NCI-H1048 (cell line): ENCODE measurements at regions not wholly inside any gene's neighbourhood (a gene's known extent, or its start where the extent isn't known, plus 50 kb on each side); places are given as distances from the start of the nearest gene placed in this dataset.

Experiments
- DNase-seq: peaks from one replicate; lab custom pipeline; 2025; lab: John Stamatoyannopoulos, UW

DNA sequence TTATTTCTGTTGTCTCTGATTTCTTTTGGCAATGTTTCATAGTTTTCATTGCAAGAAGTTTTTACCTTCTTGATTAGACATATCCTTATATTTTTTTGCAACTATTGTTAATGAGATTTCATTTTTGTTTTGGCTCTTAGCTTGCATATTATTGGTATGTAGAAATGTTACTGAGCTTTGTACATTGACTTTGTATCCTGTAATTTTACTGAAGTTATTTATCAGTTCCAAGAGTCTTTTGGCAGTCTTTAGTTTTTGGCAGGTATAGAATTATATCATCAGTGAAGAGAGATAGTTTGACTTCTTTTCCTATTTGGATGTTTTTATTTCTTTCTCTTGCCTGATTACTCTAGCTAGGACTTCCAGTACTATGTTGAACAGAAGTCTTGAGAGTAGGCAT is 375.7 kb downstream of the TDRD3 start:
- no peak for DNase-seq

- no peak for DNase-seq
Measured at GRCh38 chr13:60765700-60766411, 368.8 kb downstream of the TDRD3 start.

DNA sequence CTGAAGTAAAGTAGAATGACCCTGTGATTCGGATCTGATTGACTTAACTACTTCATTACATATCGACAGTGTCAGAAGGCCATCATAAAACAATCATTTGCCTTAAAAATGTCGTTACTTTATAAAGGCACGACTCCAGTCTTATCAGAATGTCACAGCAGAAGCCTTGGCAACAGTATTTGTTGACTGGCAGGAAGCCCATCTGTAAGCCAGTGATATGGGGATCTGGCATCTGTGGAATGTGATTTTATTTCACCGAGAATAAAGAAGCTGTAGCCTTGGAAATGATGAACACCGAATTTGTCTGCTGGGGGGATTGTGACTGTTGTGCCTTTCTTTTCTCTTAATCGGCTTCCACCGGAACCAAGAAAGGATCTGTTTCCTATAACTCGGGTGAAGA is 362.5 kb downstream of the TDRD3 start:
- no peak for DNase-seq

GRCh38 chr13:60758637-60759036 is 361.6 kb downstream of the TDRD3 start:
- no peak for DNase-seq

DNA sequence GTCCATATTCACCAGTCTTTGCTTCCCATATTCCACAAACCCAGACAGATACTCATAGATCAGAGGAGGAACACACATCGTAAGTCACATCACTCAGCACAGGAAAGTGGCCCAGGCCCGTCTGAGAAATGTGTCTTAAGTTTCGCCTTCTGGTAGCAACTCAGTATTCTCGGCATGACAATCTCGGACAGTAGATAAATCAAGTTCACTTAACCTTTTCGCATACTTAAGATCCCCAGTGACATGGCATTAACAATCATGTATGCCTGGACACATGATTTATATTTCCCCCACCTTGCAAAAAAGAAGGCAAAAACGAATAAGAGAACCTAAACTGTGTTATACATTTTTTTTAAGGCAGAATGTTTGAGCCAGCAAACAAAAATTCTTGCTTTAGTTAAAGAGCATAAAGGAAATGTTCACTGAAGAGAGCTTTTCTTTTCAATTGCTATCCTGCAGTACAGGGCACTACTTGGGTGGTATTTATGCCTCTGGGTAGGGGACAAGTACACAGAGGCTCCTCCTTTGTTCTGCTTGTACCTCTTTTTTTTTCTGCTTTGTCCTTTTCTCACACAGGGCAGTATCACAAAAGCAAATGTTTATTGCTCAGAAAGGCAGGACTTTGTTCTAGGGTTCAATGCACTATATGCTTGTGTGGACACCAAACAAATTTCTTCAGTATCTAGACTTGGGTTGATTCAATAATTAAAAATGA is 360.6 kb downstream of the TDRD3 start:
- DNase-seq, result no peak

DNA sequence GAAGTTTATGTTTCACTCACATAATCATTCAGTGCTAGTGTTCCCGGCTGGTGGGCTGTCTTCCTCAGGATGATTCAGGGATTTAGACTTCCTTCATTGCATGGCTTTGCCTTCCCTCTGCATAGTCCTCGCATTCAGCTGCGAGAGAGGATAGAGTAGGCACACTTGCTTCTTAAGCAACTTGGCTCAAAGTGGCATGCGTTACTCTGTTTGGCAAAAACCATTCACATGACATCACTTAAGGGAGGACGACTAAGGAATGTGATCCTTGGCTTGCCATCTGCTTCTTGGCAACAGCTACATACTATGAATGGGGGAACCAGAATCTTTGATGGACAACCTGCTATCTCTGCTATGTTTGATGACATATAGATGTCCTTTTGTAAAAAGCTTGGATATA is 359.3 kb downstream of the TDRD3 start:
- no peak for DNase-seq

DNA sequence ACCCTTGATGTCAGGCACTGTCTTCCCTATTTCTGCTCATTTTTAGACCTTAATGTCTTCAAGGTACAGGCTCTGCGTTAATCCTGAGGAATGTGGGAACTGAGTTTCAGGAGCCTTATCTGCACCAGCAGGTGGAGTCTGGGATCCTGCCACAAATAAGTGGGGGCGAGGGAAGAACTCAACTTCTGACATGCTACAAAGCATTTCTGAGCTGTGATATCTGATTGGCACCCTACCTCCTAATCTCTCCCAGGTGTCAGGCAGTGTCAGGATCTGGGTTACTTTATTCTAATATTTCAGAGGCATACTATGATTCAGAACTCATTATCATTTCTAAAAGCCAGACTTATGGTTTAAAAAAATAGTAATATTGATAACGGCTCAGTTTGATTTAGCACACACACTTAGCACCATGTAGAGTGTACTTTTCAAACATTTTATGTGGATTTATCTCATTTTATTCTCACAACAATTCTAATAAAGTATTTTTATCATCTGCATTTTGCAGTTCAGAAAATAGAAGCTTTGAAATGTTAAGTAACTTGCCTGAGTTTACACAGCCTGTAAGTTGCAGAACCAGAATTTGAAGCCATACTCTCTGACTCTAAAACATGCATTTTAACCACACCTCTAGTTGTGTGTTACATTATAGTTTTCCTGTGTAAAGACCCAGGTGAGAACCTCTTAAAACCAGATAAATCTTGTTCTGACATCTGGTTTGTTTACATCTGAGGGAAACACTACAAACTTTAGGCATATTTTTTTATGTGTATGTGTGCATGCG is 358.6 kb downstream of the TDRD3 start:
- DNase-seq, result no peak

GRCh38 chr13:60754211-60755090 is 357.4 kb downstream of the TDRD3 start:
- DNase-seq, result no peak

DNA sequence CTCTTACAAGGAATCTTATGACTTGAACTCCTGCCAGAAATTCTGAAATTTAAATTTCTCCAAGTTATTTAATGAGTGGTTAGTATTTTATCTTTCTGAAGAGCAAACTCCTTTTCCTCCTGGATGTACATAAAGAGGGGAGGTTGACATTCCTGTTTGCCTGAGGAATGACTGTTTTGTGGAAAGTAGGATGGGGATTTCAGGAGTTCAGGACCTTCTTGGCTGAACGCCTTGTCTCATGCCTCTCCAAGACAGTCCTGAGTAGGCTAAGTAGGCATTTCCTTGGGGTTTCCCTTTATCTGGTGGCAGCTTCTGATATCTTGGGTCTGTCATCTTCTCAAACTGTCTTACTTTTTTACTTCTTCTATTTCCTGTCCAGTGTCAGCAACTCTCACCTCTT is 356.6 kb downstream of the TDRD3 start:
- DNase-seq, result no peak

DNA sequence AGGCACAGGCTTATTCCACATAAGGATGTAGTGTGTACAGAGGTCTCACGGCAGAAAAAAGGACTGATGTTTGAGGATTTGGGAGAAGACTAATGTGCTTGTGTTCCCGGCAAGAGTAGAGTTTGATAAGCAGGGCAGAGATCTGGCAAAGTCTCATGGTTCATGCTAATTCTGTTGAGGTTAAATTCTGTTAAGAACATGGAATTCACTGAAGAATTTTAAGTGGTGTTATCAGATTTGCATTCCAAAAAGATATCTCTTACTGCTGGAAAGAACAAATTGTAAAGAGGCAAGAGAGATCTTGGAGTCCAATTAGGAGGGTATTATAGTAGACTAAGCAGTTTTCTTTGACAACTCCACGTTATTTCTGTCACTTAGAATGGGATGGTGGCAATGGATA is 348.3 kb downstream of the TDRD3 start:
- no peak for DNase-seq

- no peak for DNase-seq
Measured at GRCh38 chr13:60733933-60734332, 336.9 kb downstream of the TDRD3 start.

DNA sequence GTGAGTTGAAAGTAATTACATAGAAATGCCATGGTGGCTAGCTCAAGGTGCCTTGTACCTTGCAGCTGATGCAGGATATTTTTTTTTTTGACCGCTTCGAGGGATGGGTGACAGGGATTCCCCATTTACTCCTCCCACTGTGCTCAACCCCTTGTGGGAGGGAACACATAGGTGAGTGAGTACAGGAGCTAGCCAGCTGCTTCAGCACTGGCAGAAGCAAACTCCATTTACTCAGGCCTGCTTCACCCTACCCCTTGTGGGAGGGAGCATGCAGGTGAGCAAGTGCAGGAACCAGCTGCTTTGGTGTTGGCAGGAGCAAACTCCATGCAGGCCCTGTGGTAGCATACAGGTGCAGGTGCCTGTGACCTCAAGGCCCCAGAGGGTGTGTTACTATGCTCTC is 330.1 kb downstream of the TDRD3 start:
- no peak for DNase-seq

DNA sequence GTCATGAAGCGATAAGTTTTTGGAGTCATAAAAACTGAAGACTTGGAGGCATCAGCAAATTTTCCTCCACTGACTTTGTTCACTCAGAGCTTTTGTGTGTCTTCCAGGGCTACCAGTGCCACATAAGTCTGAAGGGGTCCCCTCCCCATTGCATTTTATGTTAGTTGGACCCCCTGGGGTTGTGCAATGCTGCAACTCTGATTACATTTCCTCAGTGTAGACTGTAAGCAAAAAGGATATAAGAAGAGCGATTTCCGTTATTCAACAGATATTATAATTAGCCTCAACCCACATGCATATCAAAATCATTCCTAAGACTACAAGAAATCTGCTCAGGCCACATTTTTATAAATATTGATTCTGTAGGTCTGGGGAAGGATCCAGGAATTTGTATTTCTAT is 324.0 kb downstream of the TDRD3 start:
- DNase-seq, result no peak

DNA sequence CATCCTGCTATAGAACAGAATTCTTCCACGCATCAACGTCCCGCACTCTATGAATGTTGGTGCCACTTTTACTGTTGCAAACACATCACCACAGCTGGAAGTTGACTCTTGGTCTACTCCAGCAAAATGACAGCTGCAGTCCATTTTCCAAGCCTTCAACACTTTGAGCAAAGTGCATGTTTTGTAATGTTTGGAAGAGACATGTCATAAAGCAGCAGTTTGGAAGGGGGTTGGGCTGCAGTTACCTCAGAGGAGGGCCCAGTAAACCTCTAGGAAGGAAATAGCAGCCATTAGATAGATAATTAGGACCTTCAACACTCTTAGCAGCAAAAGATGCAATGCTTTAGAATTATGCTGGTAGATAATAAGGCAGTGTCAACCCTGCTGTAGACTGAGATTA is 323.6 kb downstream of the TDRD3 start:
- no peak for DNase-seq

- no peak for DNase-seq
Measured at GRCh38 chr13:60716313-60716712, 319.3 kb downstream of the TDRD3 start.

DNA sequence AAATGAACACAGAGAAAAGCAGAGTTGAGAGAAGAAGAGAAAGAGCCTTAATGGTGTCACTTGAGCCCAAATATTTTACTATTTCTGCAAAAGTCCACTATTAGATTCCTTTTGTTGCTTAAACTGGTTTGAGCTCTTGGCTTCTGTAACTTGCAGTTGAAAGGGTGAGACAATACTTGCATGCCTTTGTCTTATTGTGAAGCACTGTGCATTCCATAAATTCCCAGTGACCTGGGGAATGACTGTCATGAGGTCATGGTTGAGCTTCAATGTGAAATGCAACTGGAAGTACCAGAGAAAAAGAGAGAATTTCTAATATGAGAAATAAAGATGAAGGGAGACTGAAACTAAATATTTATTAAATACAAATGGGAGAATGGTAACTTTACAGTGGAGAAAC is 310.9 kb downstream of the TDRD3 start:
- no peak for DNase-seq

- DNase-seq, result no peak
Measured at GRCh38 chr13:60701895-60702294, 304.9 kb downstream of the TDRD3 start.

DNA sequence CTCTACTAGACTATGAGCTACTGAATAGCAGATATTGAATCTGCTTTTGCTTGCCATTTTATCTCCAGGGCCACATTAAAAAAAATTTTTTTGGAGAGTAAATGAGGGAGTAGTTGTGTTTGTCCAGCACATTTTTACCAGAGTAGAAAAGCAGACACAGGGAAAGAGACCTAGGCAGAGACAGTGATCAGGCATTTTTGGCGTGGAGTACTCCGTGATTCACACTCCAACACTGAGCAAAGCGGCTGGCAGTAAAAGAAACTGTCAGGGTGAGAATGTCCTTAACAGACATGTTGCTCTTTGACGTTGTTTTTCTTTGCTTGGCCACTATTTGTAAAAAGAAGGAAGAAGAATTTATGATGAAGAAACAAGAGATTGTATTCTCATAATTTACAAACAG is 304.0 kb downstream of the TDRD3 start:
- no peak for DNase-seq

- no peak for DNase-seq
Measured at GRCh38 chr13:60699636-60700035, 302.6 kb downstream of the TDRD3 start.

- no peak for DNase-seq
Measured at GRCh38 chr13:60696602-60697001, 299.6 kb downstream of the TDRD3 start.

DNA sequence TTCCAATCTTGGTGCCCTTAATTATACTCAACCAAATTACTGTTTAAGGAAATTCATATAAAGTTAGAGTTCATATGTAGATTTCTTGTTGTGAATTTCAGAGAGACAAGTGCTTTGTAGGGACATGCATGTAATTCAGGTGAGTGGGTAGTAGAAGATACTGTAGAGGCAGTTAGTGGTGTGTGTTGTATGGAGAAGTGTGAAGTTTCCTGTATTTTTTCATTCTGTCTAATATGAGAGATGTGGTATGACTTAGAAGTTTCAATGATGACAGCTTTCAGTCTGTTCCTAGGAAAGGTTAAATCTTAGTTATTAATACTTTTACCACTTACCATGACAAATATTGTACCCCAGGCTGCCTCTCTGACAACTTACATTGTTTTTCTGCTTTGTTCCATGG is 294.2 kb downstream of the TDRD3 start:
- DNase-seq, result no peak

DNA sequence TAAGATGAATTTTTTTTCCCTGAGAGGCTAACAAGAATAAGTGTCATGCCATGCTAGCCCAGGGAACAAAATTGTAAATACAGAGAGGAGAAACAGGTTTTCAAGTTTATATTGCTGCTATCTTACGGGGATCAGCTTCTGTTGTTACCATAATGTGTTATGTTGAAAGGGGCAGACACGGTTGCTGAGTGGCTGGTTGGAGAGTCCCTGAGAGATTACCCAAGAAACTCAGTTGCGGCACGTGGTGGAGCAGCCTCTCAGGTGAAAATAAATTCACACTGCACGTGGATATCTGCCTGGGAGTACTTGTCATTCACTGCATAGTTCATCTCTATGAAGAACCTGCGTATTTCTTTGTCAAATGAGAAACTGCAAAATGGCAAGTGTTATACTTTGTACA is 293.6 kb downstream of the TDRD3 start:
- no peak for DNase-seq
